Activated CD8-positive, alpha-beta memory T cell treated with anti-CD3 and anti-CD28 coated beads, Interleukin-2, amount 50 U/mL, for 48 hours (primary cell): ENCODE measurements at regions not wholly inside any gene's neighbourhood (a gene's known extent, or its start where the extent isn't known, plus 50 kb on each side); places are given as distances from the start of the nearest gene placed in this dataset.
"Not testable (repeated sequence)": the region's sequence is repeated elsewhere in the genome, so short reads cannot be mapped to it uniquely, and the experiment has no call there.

ENCODE experiments used
- DNase-seq: peaks from one replicate; pipeline ENCODE4 v3.0.0-alpha.2; 2020

DNA sequence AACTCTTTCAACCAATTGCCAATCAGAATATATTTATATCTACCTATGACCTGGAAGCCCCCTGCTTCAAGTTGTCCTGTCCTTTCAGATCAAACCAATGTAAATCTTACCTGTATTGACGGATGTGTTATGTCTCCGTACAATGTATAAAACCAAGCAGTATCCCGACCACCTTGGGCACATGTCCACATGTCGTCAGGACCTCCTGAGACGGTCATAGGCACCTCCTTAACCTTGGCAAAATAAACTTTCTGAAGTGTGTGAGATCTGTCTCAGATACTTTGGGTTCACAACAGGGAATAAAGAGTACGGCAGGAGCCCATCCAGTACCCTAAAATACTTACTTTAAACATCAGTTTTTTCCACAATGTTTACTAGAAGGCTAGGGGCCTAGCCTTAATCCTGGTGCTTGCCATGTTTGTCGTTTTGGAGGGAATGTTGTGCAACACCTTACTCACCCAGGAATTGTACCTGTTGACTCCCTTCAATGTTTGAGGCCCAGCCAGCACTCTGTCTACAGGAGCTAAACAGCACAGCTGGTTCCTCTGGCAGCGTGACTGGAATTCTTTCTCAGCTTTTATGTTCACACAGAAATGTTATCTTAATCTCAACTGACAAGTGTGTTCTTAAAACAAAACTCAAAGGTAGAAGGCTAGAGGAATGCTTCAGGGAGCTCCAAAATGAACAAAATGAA lies 90.8 kb upstream of the USP25 start:
- DNase-seq = no peak

- DNase-seq = not testable (repeated sequence)
Measured at GRCh38 chr21:15640113-15640512, 89.7 kb upstream of the USP25 start.

GRCh38 chr21:15644489-15644888 lies 85.3 kb upstream of the USP25 start:
- no peak for DNase-seq

- DNase-seq = no peak
Measured at GRCh38 chr21:15645830-15646229, 84.0 kb upstream of the USP25 start.

- DNase-seq = no peak
Measured at GRCh38 chr21:15650735-15651134, 79.0 kb upstream of the USP25 start.

GRCh38 chr21:15651172-15651571 lies 78.6 kb upstream of the USP25 start:
- DNase-seq = no peak

DNA sequence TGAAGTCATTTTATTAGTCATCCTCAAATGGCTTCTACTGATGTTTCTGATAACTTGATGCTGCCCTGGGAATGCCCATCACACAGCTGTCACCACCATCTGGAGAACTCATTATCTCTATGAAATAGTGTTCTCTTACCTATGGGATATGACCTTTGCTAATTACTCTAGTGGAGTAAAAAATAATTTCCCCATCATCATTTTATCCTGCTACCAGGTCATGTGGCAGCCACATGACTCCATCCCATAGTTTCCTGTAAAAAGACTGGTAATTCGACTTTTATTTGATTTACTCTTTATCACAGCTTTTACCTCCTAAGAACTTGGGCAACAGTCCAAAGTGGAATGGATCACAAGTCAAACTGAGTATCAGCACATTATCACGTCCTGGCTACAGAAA lies 76.1 kb upstream of the USP25 start:
- no peak for DNase-seq

DNA sequence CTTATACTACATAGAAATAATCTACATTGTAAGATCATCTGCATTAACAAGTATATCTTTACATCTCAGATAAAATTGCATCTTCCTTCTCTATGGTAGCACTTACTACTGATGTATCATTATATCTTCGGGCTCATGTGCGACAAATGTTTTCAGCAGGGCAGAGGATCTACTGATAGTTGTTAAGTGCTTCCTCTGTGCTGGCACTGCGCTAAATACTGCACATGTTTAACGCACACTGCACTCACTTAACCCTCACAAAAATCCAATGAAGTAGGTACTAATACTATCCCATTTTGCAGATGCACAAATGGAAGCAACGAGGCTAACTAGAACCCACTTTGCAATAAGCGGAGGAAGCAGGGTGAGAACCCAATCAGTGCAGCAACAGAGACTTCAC lies 75.6 kb upstream of the USP25 start:
- DNase-seq = no peak

DNA sequence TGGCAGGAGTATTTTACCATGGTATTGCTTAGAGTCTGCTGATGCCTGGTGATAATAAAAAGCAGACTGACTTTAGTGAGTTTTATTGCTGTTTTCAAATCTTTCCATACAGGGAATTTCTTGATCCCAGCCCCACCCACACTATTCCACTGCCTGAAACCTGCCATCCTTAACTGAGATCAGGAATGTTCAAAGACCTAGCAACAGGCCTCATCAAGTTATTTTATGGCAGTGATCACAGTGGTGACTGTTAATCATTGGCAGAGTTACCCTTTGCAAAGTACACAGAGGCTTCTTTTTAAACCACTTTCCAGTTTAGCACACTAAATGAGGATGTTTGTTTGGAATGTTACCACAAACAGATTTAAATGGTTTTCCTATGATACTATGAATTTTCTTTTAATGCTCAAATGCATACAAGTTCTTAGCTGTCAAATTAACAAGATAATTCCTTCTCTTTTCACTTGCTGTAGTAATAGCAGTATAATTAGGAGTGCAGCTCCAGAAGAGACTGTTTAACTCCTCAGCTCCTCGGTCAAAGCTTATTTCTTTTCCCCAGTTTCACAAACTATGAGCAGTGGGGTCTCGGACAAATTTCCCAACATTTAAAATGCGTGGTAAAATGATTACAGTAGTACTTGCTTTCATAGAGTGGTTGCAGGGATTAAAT lies 69.9 kb upstream of the USP25 start:
- no peak for DNase-seq

- DNase-seq = no peak
Measured at GRCh38 chr21:15660423-15660804, 69.4 kb upstream of the USP25 start.

DNA sequence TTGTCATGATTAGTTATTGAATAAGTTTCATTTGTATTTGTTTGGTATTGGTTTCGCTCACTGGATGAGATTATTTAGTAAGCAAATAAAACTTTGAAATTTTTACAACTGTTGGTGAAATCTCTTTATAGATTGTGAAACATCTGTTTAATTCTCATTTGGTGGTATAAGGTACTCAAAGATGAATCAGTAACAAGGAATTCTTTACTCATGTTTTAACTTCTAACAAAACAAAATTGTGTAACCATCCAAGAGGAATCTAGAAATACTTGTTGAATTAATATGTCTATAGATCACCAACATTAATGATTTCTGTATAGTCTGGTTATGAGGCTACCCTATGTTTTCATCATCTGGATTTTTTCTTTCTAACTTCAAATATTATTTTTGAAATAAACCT lies 62.8 kb upstream of the USP25 start:
- no peak for DNase-seq

DNA sequence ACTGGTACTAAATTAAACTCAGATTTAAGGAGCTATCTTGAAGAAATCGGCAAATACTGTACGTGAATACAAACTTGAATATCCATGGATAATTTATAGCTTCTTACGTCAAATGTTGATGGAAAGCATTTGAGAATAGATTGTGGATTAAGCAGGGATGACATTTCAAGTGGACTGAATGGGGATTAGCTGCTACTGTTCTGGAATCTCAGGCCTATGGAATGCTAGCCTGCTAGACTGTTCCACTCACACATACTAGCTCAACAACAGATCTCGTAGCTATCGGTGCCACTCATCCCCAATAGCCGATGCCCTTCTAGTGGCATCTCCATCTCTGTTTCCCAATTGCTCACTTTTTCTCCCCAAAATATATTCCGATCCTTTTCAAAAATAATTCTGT lies 62.0 kb upstream of the USP25 start:
- DNase-seq = no peak

GRCh38 chr21:15669247-15669646 lies 60.5 kb upstream of the USP25 start:
- DNase-seq = no peak

GRCh38 chr21:15671188-15671587 lies 58.6 kb upstream of the USP25 start:
- no peak for DNase-seq

- DNase-seq = not testable (repeated sequence)
Measured at GRCh38 chr21:15672578-15672977, 57.2 kb upstream of the USP25 start.

GRCh38 chr21:15676935-15677334 lies 52.8 kb upstream of the USP25 start:
- DNase-seq = no peak

GRCh38 chr21:15679630-15680029 lies 50.2 kb upstream of the USP25 start:
- DNase-seq = no peak
